ENCODE measurements at regions not wholly inside any gene's neighbourhood (a gene's known extent, or its start where the extent isn't known, plus 50 kb on each side); places are given as distances from the start of the nearest gene placed in this dataset.

DNA sequence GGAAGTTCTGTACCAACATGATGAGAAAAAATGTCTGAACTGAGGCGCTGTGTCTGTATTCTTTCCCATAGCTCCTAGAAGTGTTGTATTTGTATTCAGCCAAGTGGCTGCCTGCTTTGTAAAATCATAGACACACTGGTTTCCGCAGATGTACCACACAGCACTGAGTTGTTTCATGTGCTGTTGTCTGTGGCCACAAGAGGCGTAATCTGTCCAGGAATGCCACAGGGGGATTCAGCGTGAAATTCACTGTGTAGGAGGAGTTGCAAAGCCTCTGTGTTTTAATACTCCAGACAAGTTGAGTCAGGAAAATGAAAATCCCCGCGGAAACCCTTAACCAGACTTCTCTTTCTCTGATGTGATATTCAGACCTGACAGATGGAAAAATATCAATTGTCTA lies 462.2 kb downstream of the NSUN3 start:
- no peaks in the 10 kb centered on the region for H3K4me1 ChIP-seq (ENCODE audit: insufficient read depth, low read length, poor library complexity, severe bottlenecking)
- intact Hi-C loops (cut with micrococcal nuclease; ENCODE audit: unreplicated experiment), result no loop called here
- ChIA-PET POLR2A (ENCODE audit: low non-redundant PET) (no interaction called here), CTCF (no interaction called here)
- H3K36me3 ChIP-seq (ENCODE audit: insufficient read depth, low read length, poor library complexity, severe bottlenecking), result no peaks in the 10 kb centered on the region
- H3K27ac ChIP-seq (ENCODE audit: low read depth, low read length, poor library complexity, severe bottlenecking), result no peak overlapping the region
- peak; percentile 49 for DNase-seq (ENCODE audit: low spot score)
- no peaks in the 10 kb centered on the region for H3K9me3 ChIP-seq (ENCODE audit: low read depth, low read length, poor library complexity, severe bottlenecking)
- BruUV-seq (replicated peaks), result no TSS peak
- H3K4me3 ChIP-seq (ENCODE audit: low read depth, low read length, poor library complexity, severe bottlenecking), result no peak overlapping the region
- H3K27me3 ChIP-seq (replicated peaks; ENCODE audit: insufficient read depth, low read depth, low read length, poor library complexity), result no peaks in the 10 kb centered on the region
- no peak for TF ChIP-seq EZH2 (IDR thresholded peaks at IDR 0.05; ENCODE audit: borderline replicate concordance, low read depth, low read length, poor library complexity, severe bottlenecking)
- TF ChIP-seq, protein P1, sequence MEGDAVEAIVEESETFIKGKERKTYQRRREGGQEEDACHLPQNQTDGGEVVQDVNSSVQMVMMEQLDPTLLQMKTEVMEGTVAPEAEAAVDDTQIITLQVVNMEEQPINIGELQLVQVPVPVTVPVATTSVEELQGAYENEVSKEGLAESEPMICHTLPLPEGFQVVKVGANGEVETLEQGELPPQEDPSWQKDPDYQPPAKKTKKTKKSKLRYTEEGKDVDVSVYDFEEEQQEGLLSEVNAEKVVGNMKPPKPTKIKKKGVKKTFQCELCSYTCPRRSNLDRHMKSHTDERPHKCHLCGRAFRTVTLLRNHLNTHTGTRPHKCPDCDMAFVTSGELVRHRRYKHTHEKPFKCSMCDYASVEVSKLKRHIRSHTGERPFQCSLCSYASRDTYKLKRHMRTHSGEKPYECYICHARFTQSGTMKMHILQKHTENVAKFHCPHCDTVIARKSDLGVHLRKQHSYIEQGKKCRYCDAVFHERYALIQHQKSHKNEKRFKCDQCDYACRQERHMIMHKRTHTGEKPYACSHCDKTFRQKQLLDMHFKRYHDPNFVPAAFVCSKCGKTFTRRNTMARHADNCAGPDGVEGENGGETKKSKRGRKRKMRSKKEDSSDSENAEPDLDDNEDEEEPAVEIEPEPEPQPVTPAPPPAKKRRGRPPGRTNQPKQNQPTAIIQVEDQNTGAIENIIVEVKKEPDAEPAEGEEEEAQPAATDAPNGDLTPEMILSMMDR (conservative IDR thresholded peaks at IDR 0.05; ENCODE audit: low read depth, low read length), result peak; percentile 64

DNA sequence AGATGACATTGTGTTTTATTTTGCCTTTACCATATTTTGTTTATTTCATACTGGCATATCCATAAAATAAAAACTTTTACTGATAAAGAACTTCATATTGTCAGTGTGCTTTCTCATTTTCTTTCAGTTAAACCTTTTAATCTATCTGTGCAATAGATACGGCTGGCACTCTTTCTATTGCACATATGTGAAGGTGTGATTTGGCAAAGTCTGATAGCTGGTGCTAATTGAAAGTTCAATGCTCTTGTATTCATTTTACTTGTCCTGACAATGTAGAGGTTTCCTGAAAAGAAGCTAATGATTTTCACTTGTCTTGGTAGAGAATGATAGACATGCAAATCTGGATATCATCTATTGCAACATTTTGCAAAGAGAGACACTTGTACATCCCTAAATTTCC lies 467.0 kb downstream of the NSUN3 start:
- ChIA-PET POLR2A (ENCODE audit: low non-redundant PET) (interaction anchor here (0.5 kb wide), 1 partner anchor 444 kb away, joined by 3 read pairs; no protein-coding TSS in a partner anchor), CTCF (no interaction called here)
- TF ChIP-seq, protein P1 (conservative IDR thresholded peaks at IDR 0.05; ENCODE audit: low read depth, low read length), result no peak
- no peak for TF ChIP-seq EZH2 (IDR thresholded peaks at IDR 0.05; ENCODE audit: borderline replicate concordance, low read depth, low read length, poor library complexity, severe bottlenecking)
- H3K27me3 ChIP-seq (replicated peaks; ENCODE audit: insufficient read depth, low read depth, low read length, poor library complexity), result no peaks in the 10 kb centered on the region
- no peak overlapping the region for H3K27ac ChIP-seq (ENCODE audit: low read depth, low read length, poor library complexity, severe bottlenecking)
- no peaks in the 10 kb centered on the region for H3K36me3 ChIP-seq (ENCODE audit: insufficient read depth, low read length, poor library complexity, severe bottlenecking)
- DNase-seq (ENCODE audit: low spot score), result no peak
- intact Hi-C loops (cut with micrococcal nuclease; ENCODE audit: unreplicated experiment), result no loop called here
- no peaks in the 10 kb centered on the region for H3K9me3 ChIP-seq (ENCODE audit: low read depth, low read length, poor library complexity, severe bottlenecking)
- no peaks in the 10 kb centered on the region for H3K4me1 ChIP-seq (ENCODE audit: insufficient read depth, low read length, poor library complexity, severe bottlenecking)
- no peak overlapping the region for H3K4me3 ChIP-seq (ENCODE audit: low read depth, low read length, poor library complexity, severe bottlenecking)
- no TSS peak for BruUV-seq (replicated peaks)

DNA sequence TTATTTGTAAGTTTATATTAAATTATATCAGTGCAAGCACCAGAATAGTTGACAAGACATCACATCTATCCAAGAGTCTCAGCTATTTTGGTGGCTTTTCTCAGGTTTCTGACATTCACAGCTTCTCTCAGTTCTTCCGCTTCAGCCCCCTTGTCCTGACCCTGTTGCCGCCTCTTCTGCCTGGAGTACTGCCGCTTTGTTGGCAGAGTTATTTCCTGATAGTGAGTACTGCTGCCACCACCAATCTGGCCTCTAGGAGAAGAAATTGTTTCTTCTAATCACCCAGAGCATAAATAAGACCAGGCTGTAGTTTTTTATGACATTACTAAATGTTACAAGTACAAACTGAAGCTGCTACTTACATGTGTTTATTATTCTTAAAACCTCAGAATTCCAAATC lies 470.1 kb downstream of the NSUN3 start:
- no TSS peak for BruUV-seq (replicated peaks)
- H3K27ac ChIP-seq (ENCODE audit: low read depth, low read length, poor library complexity, severe bottlenecking), result no peak overlapping the region
- no peak for TF ChIP-seq EZH2 (IDR thresholded peaks at IDR 0.05; ENCODE audit: borderline replicate concordance, low read depth, low read length, poor library complexity, severe bottlenecking)
- TF ChIP-seq, protein P1 (conservative IDR thresholded peaks at IDR 0.05; ENCODE audit: low read depth, low read length), result no peak
- no peaks in the 10 kb centered on the region for H3K27me3 ChIP-seq (replicated peaks; ENCODE audit: insufficient read depth, low read depth, low read length, poor library complexity)
- no peaks in the 10 kb centered on the region for H3K4me1 ChIP-seq (ENCODE audit: insufficient read depth, low read length, poor library complexity, severe bottlenecking)
- no peak overlapping the region for H3K4me3 ChIP-seq (ENCODE audit: low read depth, low read length, poor library complexity, severe bottlenecking)
- no peak for DNase-seq (ENCODE audit: low spot score)
- CTCF ChIA-PET, result no interaction called here
- H3K9me3 ChIP-seq (ENCODE audit: low read depth, low read length, poor library complexity, severe bottlenecking), result no peaks in the 10 kb centered on the region
- H3K36me3 ChIP-seq (ENCODE audit: insufficient read depth, low read length, poor library complexity, severe bottlenecking), result no peaks in the 10 kb centered on the region
- POLR2A ChIA-PET (ENCODE audit: low non-redundant PET), result no interaction called here
- intact Hi-C loops (cut with micrococcal nuclease; ENCODE audit: unreplicated experiment), result no loop called here

Data from A673 (cell line).